ENCODE measurements at regions not wholly inside any gene's neighbourhood (a gene's known extent, or its start where the extent isn't known, plus 50 kb on each side); places are given as distances from the start of the nearest gene placed in this dataset.

- no peak for DNase-seq
These were observed 803.0 kb upstream of the ZNF608 start for GRCh38 chr5:125549322-125549911.

DNA sequence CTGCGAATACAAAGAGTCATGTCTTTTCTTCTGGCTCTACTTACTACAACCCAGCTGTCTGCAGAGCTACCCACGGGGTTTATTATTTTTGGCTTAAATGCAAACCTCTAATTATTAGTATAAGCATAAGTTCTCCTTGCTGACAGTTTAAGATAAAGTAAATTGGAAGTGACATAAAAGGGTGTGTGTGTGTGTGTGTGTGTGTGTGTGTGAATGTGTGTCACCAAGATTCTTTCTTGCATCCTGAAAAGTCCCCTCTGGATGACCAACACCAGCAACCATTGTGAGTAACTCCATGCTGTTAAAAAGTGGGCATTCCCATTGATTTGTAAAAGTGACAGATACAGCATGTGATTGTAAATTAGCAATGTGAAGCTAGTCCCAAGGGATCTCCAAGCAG, 803.8 kb upstream of the ZNF608 start:
- no peak for DNase-seq

DNA sequence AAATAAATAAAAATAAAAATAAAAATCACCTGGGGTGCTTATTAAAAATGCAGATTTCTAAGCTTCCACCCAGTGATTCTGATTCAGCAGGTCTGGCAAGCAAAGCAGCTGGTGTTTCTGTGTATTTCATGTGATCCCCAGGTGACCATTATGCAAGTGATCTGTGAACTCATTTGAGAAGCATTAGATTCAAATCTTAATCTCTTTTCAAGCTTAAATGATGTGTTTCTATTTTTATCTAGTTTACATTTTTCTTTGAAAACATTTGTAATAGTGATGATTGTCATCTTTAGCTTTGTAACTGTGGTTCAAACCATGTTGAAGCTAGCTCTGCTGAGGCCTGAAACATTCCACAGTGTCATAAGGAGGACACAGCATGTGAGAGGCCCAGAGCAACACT, 804.8 kb upstream of the ZNF608 start:
- no peak for DNase-seq

DNA sequence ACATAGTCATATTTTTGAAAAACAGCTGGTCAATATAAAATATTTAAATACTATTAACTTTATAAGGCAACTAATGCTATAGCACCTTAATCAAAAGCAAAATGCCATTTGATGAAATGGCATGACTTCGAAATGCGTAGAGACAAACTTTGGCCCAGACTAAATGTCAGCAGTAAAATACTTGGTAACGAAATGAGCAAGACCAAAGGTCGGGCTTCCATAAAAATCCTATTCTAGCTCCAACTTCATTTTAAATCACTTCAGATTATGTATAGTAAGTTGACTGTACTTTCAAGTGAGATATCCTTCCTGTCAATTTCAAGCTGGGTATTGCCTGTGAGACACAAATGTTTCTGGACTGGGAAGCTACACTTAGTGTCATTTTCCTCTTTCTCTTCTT, 805.4 kb upstream of the ZNF608 start:
- no peak for DNase-seq

GRCh38 chr5:125552486-125552885, 806.0 kb upstream of the ZNF608 start:
- DNase-seq: no peak

DNA sequence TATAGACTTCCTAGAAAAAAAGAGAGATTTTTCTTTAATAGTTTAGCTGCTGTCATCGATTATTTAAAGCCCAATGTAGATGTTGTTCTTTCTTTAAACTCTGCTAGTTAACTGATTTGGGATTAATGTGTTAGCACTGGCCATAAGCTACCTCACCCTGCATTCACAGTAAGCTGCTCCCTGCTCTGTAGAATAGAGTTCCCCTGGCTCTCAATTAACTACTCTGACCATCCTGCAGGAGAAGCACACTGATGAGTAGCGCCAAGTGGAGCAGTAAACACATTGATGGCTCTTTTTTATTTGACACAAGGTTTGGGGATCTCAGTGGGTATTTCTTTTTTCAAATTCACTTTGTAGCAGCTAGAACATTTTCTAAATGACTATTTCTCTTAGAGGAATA, 807.9 kb upstream of the ZNF608 start:
- no peak for DNase-seq

DNA sequence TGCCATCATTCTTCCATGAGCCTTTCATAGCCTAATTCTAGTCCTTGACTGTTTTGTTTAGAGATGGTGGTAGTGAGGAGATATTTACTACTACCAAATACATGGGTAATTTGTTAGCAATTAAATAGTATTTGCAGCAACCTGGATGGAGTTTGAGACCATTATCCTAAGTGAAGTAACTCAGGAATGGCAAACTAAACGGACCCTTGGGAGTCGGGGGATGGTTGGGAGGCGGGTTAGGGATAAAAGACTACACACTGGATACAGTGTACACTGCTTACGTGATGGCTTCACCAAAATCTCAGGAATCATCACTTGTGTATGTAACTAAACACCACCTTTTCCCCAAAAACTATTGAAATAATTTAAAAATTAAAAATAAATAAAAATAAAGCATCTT, 809.2 kb upstream of the ZNF608 start:
- no peak for DNase-seq

GRCh38 chr5:125558016-125558415, 811.6 kb upstream of the ZNF608 start:
- DNase-seq: no peak

GRCh38 chr5:125558466-125558865, 812.0 kb upstream of the ZNF608 start:
- DNase-seq: no peak

- no peak for DNase-seq
These were observed 812.9 kb upstream of the ZNF608 start for GRCh38 chr5:125559296-125559695.

- DNase-seq: no peak
These were observed 814.2 kb upstream of the ZNF608 start for GRCh38 chr5:125560476-125561225.

- no peak for DNase-seq
These were observed 818.0 kb upstream of the ZNF608 start for GRCh38 chr5:125564317-125564975.

- DNase-seq: no peak
These were observed 828.1 kb upstream of the ZNF608 start for GRCh38 chr5:125574491-125575044.

DNA sequence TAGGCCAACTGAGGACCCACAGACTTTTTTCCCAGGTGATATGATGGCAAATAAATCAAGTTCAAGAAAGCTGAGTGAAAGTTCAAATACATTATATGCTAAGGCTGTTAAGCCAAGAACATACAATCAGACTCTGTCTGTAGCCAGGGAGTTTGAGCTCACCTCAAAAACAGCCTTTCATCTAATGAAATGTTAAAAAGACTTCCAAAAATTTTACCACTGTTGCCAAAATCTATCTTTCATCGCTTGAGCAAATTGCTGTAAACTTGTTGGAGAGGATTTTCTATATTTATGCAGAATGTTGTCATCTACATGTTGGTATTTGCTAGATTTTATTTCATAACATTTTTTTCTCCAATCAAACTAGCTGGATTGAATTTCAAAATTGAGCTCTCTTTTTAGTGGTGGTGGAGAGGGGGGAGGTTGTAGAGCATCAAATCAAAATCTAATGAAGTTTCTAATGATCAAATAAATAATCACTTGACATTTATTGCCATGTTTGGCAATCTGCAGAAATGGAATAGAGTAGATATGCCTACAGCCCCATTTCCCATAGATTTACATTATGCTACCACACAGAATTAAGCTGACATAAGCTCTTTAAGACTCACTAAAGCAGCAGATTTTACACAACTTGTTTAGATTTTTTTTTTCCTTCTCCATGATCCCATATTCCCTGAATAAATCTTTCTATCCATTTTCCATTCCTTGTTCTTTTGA, 828.9 kb upstream of the ZNF608 start:
- DNase-seq: no peak

DNA sequence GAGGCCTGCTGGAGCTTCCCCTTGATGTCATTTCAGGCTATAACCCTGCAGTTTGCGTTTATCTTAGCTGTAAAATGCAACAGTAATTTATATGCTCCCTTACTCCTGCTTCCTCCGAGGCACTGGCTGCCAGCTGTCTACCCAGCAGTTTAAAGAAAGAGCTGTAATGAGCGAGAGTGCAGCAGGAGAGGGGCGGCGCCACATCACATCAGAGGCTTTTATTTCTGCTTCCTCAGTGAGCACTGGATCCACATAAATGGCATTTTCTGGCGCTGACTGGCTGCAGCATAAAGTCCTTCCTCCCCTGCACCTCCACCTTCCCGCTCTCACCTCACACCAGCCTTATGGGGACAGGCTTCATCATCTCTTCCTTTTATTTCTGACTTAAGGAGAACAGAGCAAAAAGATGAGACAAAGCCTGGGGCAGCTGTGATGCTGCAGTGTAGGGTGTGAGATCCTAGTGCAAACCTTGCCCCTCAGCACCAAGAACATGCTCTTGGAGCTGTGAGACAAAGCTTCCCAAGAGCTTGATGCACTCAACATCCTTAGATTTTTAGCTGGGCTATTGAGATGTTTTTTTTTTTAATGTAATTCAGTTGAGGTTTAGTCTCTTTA, 829.6 kb upstream of the ZNF608 start:
- DNase-seq: no peak

- DNase-seq: no peak
These were observed 830.4 kb upstream of the ZNF608 start for GRCh38 chr5:125576822-125577221.

DNA sequence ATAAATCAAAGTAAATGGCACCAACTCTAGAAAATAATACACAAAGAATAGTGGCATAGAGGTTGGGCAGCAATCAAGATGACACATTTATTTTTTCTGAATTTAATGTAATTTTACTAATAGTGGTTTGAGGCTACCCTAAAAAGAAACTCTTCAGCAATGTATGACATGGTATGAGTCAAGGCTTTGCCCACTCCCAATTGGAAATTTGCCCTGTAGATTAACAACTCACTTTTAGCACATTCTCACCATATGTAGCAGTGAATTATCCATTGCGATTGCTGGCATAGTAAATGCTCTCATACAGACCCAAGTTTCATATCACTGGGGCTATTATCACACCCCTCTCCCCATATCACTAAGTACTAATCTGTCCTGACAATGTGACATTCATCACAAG, 832.1 kb upstream of the ZNF608 start:
- no peak for DNase-seq

DNA sequence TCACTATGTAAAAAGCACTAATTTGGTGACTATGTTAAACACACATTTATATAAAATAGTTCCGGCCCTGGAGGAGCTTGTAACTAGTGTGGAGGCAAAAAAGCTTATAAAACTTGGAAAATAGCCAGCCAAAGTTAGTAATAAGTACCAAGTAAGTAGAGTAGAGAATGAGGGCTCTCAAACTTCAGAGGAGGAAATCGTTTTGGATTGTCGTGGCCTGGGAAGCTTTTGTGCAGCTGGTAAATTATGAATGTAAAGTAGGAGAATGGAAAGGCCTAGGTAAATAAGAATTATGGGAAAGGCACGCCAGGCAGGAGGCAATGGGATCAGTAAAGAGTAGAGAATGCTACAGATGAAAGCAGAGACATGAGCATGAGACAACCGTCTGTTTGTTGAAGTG, 832.7 kb upstream of the ZNF608 start:
- no peak for DNase-seq

GRCh38 chr5:125581311-125581710, 834.9 kb upstream of the ZNF608 start:
- no peak for DNase-seq

DNA sequence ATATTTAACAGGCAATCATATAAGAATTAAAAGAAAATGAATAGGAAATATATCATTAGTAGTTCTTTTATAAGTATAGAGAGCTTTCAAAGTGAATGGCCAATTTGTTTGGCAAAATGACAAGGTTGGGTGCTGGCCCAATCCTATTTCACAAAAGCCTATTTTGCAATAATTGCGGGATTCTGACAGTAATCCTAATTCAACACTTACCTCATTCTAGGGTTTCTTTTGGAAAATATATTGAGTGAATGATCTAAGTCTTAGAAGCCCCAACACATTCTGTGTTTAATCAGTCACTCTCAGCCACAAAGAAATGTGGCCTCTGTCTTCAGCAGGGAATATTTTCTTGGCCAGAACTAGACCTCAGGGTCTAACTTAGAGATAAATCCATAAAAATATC, 835.9 kb upstream of the ZNF608 start:
- no peak for DNase-seq

- DNase-seq: no peak
These were observed 837.1 kb upstream of the ZNF608 start for GRCh38 chr5:125583321-125584139.

GRCh38 chr5:125584140-125584520, 837.7 kb upstream of the ZNF608 start:
- DNase-seq: no peak

All from SIG-M5 (cell line).